GM18507 (cell line): ENCODE measurements at regions not wholly inside any gene's neighbourhood (a gene's known extent, or its start where the extent isn't known, plus 50 kb on each side); places are given as distances from the start of the nearest gene placed in this dataset.

Source experiments
- DNase-seq: peaks from one replicate; pipeline ENCODE4 v3.0.0; 2011; ENCODE audit warnings: low read depth; ENCODE audit not compliant: insufficient read length; ENCODE audit errors: extremely low spot score
- FAIRE-seq: peaks from 2 replicates; lab custom pipeline; 2011; peaks lifted over from hg19 to GRCh38; lab: Jason Lieb, UNC

DNA sequence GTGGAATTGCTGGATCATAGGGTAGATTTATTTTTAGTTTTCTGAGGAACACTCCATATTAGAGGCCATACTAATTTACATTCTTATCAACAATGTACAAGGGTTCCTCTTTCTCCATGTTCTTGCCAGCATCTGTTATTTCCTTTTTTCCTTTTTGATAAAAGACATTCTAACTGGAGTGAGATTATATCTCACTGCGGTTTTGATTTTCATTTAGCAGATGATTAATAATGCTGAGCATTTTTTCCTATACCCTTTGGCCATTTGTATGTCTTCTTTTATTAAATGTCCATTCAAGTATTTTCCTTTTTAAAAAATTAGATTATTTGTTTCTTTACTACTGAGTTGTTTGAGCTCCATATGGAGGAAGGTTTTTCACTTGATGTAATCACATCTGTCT is 1189.5 kb downstream of the ZPLD1 start:
- FAIRE-seq = no peak
- no peak for DNase-seq

- DNase-seq (no peak), FAIRE-seq (no peak)
Measured at GRCh38 chr3:103629391-103629790, 1194.6 kb downstream of the ZPLD1 start.

DNA sequence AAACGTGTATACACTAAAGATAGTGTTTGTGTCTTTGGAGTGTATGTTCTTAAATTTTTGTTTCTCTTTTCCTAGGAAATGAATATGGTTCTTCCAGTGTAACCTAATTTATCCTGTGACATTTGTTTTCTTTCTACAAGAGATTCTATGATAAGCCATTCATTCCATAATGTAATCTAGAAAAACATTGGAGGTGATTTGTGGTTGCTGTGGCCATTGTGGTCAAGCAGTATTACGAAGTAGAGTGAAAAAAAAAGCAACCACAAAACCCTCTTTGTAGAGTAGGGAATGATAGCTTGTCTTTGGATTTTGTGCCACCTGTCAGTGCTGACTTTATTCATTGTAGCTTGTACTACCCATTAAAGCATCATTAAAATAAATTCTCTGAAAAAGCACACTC is 1209.6 kb downstream of the ZPLD1 start:
- FAIRE-seq (no peak), DNase-seq (no peak)

GRCh38 chr3:103653996-103654395 is 1219.2 kb downstream of the ZPLD1 start:
- no peak for DNase-seq
- FAIRE-seq = no peak

DNA sequence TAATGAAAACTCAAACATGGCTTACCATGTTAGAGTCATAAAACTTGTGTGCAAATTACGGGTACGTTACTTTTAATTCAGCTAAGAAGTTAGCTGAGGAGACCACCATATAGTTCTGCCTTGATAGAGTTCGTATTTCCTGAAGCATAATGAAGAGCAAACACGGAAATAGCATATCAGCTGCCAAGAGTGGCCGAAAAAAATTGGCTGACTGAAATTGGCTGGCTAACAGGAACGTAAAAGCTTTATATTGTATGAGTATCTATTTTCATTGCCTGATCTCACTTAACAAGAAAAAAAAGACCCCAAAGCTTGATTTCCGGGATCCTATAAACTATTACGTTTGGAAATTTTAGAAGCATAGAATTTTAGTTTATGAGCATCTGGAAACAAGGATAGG is 1222.9 kb downstream of the ZPLD1 start:
- no peak for DNase-seq
- no peak for FAIRE-seq

DNA sequence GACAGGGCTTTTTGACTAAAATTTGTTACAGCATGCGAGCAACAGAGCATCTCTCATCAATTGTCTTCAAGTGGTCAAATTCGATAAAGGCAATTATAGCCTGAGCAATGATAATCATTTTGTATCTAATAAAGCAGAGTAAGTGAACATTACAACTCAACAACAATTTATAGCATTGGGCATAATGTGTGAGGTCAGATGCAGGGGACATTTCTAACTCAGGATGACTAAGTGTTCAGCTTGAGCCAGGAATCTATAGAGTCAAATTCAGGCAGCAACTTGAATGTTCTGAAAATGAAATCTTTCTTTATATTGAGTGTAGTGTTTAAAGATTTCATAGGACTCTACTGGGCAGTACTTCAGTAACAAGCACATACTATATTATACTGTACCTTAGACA is 1226.0 kb downstream of the ZPLD1 start:
- DNase-seq (no peak), FAIRE-seq (no peak)

DNA sequence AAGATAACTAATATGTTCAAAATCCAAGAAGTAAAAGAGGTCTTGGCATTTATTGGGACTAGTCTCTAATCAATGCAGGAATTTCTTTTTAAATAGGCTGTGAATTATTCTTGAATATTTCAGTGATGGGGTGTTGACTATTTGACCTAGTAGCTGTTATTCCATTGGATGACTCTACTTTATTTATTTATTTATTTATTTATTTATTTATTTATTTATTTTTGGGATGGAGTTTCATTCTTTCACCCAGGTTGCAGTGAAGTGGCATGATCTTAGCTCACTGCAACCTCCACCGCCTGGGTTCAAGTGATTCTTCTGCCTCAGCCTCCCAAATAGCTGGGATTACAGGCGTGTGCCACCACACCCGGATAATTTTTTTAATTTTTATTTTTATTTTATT is 1227.8 kb downstream of the ZPLD1 start:
- DNase-seq (no peak), FAIRE-seq (no peak)

DNA sequence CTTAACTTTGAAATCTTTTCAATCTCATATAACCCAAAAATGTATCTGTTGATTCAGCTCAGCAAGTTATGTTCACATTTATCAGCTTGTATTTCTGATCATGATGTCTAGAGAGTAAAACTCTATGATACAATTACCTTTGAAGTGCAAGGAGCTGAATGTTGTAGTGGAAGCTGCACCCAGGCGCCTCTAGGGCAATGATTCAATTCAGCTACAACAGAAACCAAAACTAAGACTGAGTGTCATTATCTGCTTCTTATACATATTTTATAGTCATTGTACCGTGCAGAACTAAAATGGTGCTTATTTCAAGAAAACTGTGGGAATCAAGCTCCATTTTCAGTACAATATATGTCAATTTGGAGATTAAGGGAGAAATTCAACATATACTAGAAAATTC is 1237.5 kb downstream of the ZPLD1 start:
- no peak for FAIRE-seq
- DNase-seq = no peak

DNA sequence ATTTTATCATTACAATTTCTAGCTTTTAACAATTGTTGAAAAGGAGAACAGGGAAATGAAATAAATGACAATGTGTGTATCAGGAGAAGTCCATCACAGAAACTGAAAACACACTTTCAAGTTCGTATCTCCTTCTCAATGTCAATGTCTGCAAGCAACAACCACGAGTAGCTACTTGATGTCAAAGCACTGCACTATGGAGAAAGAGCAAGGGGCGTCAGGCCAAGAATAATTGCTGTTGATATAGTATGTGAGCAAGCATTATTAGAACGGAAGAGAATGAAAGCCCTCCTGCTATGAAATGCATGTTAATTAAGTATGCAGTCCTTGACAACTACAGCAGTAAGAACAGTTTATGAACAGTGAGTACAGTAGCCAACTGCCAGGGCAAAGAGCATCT is 1250.1 kb downstream of the ZPLD1 start:
- DNase-seq (no peak), FAIRE-seq (no peak)

DNA sequence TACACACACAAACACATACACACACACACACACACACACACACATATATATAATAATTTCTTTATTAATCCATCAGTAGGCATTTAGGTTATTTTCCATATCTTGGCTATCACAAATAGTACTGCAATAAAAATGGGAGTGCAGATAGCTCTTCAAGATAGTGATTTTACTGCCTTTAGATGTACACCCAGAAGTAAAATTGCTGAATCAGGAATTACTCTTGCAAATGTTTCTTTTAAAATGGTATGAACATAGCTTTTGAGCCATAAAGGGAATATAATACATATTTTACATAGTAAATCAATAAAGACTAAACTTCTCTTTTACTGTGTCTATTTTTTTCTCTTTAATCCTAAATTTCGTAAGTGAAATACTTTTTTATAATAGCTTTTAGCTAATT is 1251.1 kb downstream of the ZPLD1 start:
- FAIRE-seq = no peak
- DNase-seq = no peak

DNA sequence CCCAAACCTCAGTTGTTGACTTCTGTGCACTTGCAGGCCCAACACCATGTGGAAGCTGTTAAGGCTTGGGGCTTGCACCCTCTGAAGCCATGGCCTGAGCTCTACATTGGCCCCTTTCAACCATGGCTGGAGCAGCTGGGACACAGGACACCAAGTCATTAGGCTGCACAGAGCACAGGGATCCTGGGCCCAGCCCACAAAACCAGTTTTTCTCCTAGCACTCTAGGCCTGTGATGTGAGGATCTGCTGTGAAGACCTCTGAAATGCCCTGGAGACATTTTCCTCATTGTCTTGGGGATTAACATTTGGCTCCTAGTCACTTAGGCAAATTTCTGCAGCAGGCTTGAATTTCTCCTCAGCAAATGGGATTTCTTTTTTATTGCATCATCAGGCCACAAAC is 1255.7 kb downstream of the ZPLD1 start:
- no peak for DNase-seq
- FAIRE-seq = no peak

- FAIRE-seq (no peak), DNase-seq (no peak)
Measured at GRCh38 chr3:103693831-103694230, 1259.0 kb downstream of the ZPLD1 start.

- FAIRE-seq = no peak
- no peak for DNase-seq
Measured at GRCh38 chr3:103698646-103699045, 1263.8 kb downstream of the ZPLD1 start.

- DNase-seq (no peak), FAIRE-seq (no peak)
Measured at GRCh38 chr3:103699228-103699627, 1264.4 kb downstream of the ZPLD1 start.

DNA sequence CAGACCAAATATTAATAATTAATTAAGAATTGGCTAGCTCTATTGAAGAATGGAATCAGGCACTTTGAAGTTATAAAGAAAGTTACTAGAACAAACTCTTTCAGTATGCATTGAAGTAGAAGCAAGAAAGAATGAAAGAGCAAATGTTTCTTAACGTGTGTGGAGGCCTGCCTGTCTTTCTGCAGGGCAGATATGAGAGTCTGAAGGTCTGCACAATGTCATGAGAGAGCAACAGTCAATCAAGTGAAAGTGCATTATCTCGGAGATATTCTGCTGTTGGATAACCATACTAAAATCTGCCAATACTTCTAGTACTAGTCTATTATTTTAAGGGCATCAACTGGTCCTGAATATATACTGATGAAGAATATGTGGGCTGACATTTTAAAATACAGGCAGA is 1270.8 kb downstream of the ZPLD1 start:
- no peak for DNase-seq
- no peak for FAIRE-seq

DNA sequence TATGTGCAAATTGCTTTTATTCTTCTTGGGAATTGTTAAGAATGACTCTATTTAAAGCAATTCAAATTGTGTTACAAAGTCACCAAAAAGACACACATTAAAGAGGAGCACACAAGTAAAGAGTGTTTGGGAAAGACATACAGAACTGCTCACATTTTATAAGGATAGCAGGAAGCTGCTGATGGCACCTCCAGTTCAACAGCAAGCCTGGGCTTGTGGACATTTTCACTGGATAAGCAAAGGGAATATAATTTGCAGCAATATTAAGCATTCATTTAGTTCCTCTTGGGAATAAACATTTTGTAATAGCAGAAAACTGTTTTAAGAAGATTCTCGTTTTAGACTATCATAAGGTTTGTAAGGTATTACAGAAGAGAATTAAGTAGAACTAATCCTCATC is 1271.9 kb downstream of the ZPLD1 start:
- FAIRE-seq (no peak), DNase-seq (no peak)

- FAIRE-seq = no peak
- no peak for DNase-seq
Measured at GRCh38 chr3:103711670-103712069, 1276.9 kb downstream of the ZPLD1 start.

DNA sequence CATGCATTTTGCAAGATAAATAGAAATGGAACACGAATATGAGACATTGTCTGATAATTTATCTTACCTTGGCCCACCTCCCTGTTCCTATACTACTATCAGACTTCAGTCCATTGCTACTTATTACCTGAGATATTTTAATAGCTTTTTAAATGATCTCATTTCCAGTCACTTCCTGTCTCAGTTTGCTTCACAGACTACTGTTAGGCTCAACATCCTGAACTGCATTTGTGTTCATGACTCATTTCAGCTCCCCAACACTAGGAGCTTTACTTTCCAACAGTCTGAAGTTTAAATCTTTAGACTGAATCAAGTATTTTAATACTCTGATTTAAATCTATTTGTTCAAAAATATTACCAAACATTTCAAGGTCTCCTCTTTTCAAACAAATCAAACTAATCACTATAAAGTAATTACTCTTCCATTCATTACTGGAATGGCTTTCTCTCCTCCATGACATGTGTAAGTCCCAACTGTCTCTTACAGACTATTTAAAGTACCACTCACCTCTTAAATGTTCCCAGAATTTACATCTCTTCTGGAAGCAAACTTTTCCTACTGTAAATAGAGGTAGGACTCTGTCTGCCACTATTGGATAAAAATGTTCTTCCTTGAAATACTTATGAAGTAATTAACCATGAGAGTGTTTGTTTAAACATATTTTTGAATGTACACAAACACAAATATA is 1277.6 kb downstream of the ZPLD1 start:
- FAIRE-seq (no peak), DNase-seq (no peak)

- no peak for FAIRE-seq
Measured at GRCh38 chr3:103729547-103729946, 1294.7 kb downstream of the ZPLD1 start.

DNA sequence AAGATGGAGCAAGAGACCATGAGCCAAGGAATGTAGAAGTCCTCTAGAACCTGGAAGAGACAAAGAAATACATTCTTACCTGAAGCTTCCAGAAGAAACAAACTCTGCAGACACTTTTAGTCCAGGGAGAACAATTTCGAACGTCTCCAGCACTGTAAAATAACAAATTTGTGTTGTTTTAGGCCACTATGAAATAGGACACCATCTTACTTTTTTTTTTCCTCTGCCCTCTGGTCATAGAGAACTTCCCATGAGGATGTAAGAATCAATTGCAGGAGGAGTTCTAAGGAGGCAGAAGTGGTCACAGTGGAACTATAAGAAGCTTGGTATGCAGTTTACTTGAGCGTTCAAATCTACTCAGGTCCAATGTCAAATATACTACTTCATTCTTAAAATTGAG is 1295.9 kb downstream of the ZPLD1 start:
- no peak for DNase-seq
- FAIRE-seq = no peak

More at GRCh38 chr3:103729547-103729946, 1294.7 kb downstream of the ZPLD1 start:
- DNase-seq = no peak

DNA sequence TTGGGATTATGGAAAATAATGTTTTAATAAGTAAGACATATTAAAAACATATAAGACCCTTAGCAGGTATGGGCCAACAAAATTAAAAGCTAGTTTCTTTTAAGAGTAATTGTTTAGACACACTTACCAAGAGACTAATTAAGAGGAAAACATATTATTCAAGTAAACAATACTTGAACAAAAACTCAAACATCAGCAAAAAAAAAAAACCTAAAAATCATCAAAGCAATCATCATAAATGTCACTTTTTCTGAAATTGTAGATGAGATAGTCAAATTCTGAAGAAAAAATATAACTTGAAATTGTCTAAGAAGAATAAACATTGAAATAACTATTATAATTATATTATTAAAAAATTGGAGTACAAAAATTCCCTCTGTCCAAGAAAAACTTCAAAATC is 1318.2 kb downstream of the ZPLD1 start:
- DNase-seq = no peak
- FAIRE-seq = no peak

- no peak for FAIRE-seq
Measured at GRCh38 chr3:103767635-103768034, 1332.8 kb downstream of the ZPLD1 start.

More at GRCh38 chr3:103767635-103768034, 1332.8 kb downstream of the ZPLD1 start:
- DNase-seq = no peak
